SK-N-SH treated with all-trans-retinoic acid at 6 μM for 48 hours (cell line): ENCODE measurements at regions not wholly inside any gene's neighbourhood (a gene's known extent, or its start where the extent isn't known, plus 50 kb on each side); places are given as distances from the start of the nearest gene placed in this dataset.

Experiments used
- BACH2 ChIP-seq: fragments of 250-450 bp; sonication (Bioruptor Pico); IDR thresholded peaks from 2 replicates; pipeline ENCODE4 v1.9.0; 2021; ENCODE audit warnings: mild to moderate bottlenecking, borderline replicate concordance
- POU6F1 ChIP-seq: fragments of 250-450 bp; sonication (Bioruptor Pico); IDR thresholded peaks from 2 replicates; pipeline ENCODE4 v1.8.0; 2021; ENCODE audit warnings: low read depth, mild to moderate bottlenecking, moderate library complexity, borderline replicate concordance
- ZFP3 ChIP-seq: fragments of 250-450 bp; sonication (Bioruptor Pico); IDR thresholded peaks from 2 replicates; pipeline ENCODE4 v1.5.0; 2020; ENCODE audit warnings: mild to moderate bottlenecking, moderate library complexity

GRCh38 chr9:107087222-107087621 lies 195.9 kb upstream of the RAD23B start:
- TF ChIP-seq POU6F1: no peak
- TF ChIP-seq BACH2 (CRISPR knock-in tag): no peak
- no peak for TF ChIP-seq ZFP3
